ENCODE measurements at regions not wholly inside any gene's neighbourhood (a gene's known extent, or its start where the extent isn't known, plus 50 kb on each side); places are given as distances from the start of the nearest gene placed in this dataset.

- TF ChIP-seq POLR2AphosphoS5 (IDR thresholded peaks at IDR 0.05; ENCODE audit: borderline replicate concordance, low read depth, low read length) (no peak), EZH2 (IDR thresholded peaks at IDR 0.05) (no peak), FOXP2 (optimal IDR thresholded peaks at IDR 0.05; ENCODE audit: control extremely low read depth, extremely low read length, insufficient read depth) (no peak)
Observed at GRCh38 chr5:84647581-84647980, 262.9 kb upstream of the EDIL3 start.
